ENCODE measurements at regions not wholly inside any gene's neighbourhood (a gene's known extent, or its start where the extent isn't known, plus 50 kb on each side); places are given as distances from the start of the nearest gene placed in this dataset.
"Not testable (repeated sequence)": the region's sequence is repeated elsewhere in the genome, so short reads cannot be mapped to it uniquely, and the experiment has no call there.

DNA sequence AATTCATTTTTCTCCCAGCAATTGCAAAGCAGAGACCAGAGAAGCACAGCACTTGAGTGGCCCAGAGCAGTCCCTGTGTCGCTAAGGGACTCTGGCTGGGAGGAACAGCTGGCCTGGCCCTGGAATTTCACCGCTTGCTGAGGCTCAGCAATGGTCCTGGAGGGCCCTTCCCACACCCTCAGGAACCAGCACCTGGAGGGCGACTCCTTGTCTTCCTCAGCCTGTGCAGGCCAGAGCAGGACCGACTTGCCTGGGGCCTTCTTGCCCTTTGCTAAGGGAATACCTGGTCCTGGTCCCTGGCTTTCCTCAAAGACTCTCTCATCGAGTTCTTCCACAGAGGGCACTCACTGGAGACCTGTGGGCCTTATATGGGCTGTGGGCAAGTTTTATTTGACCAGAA is 294.6 kb downstream of the RPLP1 start:
- no peak for DNase-seq

DNA sequence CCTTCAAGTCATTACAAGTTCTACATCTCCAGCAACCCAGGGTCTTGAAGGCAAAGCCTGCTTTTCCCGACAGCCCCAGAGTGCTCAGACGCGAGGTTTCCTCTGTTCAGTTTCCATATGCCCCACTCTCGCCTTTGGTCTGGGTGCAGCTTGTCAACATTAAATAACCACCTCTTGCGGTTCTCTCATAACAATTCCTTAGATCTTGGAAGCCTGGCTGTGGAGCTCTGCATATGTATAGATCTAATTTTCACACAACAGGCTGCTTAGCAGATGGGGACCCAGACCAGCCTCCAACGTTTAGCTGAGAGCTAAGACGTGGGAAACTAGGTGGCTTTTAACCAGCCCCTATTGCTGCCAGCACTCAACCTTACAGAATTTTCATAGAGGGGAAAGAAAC is 295.5 kb downstream of the RPLP1 start:
- DNase-seq, result peak; percentile 90

GRCh38 chr15:69748576-69749185 is 296.1 kb downstream of the RPLP1 start:
- DNase-seq, result peak; percentile 71

DNA sequence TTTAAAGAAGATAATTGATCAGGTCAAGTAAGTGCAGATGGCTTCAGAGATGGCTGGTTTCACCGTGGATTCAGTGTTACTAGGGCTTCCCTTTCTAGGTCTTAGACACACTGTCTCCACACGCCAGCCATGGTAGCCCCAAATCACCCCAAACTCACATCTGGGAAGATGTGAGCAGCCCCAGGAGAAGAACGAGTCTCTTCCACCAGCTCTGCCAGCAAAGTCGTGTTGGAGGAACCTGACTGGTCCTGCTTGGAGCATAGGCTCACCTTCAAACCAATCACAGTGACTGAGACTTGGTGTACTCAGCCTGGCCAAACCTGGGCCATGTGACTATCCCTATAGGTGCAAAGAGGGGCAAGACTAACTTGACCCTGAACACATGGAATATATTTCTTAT is 296.7 kb downstream of the RPLP1 start:
- no peak for DNase-seq

DNA sequence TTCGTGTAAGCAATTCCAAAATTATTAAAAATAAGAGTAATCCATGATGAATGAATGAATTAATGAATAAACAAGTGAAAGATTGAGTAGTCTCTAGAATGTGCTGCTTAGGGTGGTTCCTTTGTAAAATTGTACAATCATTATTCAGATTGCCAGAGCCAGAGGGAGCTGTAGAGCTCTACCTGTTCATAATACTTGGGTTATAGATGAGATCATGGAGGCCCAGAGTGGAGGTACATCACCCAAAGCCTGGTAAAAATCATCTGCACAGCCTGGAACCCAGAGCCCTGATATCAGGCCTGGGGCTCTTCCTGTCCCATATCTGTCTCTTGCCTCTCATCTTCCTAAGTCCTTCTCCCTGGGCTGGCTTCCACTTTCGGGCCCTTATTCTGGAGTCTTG is 297.2 kb downstream of the RPLP1 start:
- no peak for DNase-seq

DNA sequence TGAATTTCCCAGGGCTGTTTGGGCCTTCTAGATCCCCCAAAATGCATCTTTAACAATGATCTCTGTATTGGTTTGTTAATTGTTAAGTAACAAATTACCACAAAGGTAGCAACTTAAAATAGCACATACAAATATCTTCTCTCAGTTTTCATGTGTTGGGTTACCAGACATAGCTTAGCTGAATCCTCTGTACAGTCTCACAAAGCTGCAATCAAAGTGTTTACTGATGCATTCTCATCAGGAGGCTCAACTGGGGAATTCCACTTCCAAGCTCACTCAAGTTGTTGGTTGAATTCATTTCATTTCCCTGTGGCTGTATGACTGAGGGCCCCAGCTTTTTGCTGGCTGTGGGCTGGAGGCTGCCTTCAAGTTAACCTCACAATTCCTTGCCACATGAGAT is 297.6 kb downstream of the RPLP1 start:
- DNase-seq, result no peak

- no peak for DNase-seq
Measured at GRCh38 chr15:69751147-69751546, 298.5 kb downstream of the RPLP1 start.

DNA sequence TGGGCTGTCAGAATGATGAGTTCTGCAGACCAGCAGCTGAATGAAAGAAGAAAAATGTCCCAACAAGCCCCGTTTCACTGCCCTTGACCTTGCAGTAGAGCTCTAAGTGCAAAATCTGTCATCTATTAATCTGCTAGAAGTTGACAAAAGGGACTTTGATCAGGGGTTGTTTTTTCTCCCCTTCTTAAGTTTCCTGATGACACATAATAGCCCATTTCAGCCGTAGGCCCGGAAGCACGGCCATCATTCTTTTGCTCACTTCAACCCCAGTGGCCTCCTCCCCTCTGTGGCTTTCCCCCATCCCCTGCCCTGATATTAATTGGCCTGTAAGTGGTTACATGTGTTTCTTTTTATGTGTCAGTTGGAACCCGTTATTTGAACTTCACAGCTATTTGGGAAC is 298.9 kb downstream of the RPLP1 start:
- no peak for DNase-seq

GRCh38 chr15:69753867-69754266 is 301.2 kb downstream of the RPLP1 start:
- peak; percentile 82 for DNase-seq

DNA sequence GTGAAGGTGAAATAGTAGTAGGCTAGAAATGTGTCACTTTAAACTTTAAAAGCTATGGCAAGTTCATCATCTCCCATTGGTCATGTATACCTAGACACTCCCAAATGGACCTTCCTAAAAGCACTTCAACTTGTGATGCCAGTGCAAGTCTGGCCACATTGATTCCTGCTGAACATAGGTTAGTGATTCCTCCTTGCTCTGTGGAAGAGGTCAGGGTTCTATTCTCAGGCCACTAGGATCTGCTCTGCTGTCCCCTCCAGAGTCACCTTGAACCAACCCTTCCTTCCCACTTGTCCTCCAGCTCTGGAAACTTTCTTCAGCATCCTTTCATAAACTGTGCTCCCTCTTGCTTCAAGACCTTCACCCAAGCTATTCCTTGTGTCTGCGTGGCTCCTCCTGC is 301.7 kb downstream of the RPLP1 start:
- no peak for DNase-seq

GRCh38 chr15:69755551-69756310 is 303.1 kb downstream of the RPLP1 start:
- peak; percentile 53 for DNase-seq

- no peak for DNase-seq
Measured at GRCh38 chr15:69756440-69756839, 303.8 kb downstream of the RPLP1 start.

- no peak for DNase-seq
Measured at GRCh38 chr15:69757186-69757585, 304.6 kb downstream of the RPLP1 start.

- no peak for DNase-seq
Measured at GRCh38 chr15:69758291-69758771, 305.7 kb downstream of the RPLP1 start.

DNA sequence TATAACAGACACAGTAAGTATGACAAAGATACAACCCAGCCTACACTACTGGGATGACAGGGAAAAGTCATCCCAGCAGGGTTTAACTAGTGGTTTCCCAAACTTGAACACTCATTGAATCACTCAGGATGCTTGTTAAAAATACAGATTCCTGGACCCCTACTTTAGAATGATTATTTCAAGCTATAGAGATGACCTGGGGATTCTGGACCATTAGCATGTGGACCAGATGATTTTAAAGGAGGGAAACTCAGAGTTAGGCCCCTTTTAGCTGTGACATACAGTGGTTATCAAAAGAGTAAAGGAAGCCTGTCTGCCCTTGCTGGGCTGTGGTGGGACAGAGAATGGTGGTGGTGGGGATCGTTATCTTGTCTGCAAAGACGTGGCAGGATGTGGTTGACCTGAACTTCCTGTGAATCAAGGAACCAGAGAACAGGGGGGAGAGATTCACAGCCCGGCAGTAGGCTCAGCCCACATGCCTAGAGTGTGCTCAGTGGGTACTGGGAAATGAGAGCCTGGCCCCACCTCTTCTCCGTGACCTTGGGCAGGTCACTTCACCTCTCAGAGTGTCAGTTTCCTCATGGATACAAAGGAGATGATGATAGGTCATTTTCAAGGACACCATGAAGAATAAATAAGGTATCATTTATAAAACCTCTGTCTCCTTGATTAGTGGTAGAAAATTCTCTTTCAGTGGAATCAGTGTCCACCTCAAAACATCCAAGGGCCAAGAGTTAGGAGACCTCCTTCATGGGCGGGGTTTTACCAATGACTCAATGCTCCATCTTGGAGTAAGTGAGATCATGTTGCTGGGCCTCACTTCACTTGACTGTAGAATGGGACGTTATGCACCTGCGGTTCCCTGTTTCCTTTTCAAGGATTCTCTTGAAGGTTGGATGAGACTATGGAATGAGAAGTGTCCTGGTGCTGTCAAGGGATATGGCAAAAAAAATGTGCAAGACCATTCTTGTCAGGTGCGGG is 306.5 kb downstream of the RPLP1 start:
- no peak for DNase-seq

GRCh38 chr15:69760258-69760845 is 307.7 kb downstream of the RPLP1 start:
- DNase-seq, result no peak

GRCh38 chr15:69760890-69761568 is 308.4 kb downstream of the RPLP1 start:
- DNase-seq, result no peak

GRCh38 chr15:69762373-69763148 is 309.9 kb downstream of the RPLP1 start:
- peak; percentile 38 for DNase-seq

DNA sequence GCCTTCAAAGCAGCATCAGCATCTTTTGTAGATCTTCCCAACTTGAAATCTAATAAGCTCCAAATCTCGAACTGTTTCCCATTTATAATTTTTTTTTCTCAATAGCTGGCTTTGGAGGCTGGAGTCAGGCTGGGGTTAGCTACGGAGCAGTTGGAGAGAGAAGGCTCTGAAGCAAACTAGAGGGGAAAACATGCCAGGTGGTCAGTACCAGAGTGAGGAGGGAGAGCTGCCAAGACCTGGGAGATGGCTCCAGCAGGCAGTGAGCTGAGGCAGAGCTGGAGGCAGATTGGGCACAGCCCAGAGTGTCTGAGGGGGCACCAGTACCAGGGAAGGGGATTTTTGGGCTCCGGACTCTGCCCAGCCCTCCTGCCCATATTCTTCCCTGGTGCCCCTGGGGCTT is 311.2 kb downstream of the RPLP1 start:
- peak; percentile 31 for DNase-seq

GRCh38 chr15:69766156-69766555 is 313.5 kb downstream of the RPLP1 start:
- DNase-seq, result no peak

GRCh38 chr15:69767191-69767590 is 314.6 kb downstream of the RPLP1 start:
- no peak for DNase-seq

DNA sequence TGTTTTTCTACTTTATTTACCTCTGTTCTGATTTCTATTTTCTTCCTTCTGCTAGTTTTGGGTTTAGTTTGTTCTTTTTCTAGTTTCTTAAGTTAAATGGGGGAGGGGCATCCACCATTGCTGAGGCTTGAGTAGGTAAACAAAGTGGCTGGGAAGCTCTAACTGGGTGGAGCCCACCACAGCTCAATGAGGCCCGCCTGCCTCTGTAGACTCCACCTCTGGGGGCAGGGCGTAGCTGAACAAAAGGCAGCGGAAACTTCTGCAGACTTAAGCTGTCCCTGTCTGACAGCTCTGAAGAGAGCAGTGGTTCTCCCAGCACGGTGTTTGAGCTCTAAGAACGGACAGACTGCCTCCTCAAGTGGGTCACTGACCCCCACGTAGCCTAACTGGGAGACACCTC is 316.7 kb downstream of the RPLP1 start:
- DNase-seq, result not testable (repeated sequence)
